ENCODE measurements at regions not wholly inside any gene's neighbourhood (a gene's known extent, or its start where the extent isn't known, plus 50 kb on each side); places are given as distances from the start of the nearest gene placed in this dataset.

DNA sequence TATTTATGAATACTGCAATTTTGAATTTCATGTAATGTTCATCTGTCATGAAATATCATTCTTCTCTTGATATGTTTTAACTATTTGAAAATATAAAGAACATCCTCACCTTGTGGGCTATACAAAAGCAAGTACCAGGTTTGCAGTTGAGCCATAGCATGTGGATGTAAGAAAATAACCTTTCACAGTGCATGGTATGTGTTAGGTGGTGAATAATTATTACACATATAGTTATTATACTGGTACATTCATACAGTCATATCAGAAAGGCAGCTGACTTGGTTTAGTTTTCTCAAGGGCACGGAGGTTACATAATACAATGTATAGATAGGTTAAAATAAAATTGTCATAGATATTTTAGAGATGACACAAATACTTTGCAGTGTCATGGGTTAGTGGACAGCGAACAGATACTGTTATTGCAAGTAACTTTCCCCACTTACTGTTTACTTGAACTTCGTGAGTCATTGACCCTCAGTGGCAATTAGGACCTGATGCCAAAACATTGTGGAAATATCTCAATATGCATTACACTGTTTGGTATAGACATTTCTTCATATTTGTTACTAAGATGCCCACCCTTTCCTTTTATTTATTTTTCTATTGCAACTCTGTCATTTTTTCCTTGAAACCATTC, 445.4 kb upstream of the GOT2 start:
- DNase-seq, result no peak

DNA sequence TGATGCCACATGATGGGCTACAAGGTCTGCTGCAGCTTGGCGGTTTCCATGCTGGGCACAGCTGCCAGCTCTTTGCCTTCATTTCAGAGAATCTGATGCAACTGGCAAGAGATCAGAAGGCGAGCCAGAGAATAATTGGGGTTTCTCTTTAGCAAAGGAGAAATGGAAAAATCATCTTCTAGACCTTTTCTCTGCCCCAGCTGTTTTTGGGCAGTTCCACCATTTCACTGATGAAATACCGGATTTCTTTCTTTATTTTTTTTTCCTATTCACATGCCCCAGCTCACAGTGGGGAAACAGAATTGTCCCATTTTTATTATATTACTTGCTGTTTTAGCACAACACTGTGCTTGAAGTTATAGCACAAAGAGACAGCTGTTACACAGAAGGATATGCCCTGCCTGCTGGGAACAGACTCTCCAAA, 439.3 kb upstream of the GOT2 start:
- no peak for DNase-seq

DNA sequence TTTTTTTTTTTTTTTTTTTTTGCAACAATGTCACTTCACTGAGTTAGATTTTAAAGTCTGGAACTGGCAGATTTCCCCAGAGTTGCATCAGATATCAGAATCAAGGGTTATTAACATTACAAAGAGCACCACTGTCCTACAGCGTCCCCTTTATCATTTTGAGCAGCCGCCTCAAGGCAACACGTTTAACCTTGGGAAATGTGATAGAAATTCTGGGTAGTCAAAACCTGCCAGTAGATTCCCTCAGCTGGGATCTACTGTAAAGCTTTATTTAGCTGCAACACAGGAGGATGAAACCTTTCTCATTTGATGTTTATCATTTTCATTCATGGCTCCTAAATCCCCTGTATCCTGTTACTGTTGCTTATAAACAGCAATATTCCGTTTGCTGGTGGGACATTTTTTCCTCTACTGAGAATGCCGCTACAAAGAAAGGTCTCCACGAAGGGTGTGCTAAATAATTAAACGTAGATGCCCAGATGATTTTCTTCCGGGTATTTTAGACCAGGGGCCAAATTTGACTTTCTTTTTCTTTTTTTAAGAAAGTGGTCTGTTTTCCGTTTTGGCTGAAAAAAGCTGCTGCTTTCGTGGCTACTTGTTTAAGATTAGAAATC, 436.1 kb upstream of the GOT2 start:
- no peak for DNase-seq

DNA sequence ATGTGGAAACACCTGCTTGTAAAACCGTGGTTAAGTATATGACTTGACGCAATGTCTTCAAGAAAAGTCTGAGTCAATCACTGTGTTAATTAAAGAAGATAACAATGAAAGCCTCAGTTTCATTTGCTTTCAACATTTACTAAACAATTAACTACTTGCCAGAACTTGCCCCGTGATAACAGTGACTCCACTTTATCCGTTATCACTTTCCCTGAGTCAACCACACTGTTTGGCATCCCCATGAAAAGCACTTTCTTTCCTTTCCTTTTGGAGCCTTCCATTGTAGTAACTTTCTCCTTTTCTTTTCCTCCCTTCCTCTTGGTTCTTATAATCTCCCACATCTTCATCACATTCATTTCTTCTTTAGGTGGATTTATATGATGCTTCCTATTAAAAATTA, 435.1 kb upstream of the GOT2 start:
- DNase-seq, result no peak

DNA sequence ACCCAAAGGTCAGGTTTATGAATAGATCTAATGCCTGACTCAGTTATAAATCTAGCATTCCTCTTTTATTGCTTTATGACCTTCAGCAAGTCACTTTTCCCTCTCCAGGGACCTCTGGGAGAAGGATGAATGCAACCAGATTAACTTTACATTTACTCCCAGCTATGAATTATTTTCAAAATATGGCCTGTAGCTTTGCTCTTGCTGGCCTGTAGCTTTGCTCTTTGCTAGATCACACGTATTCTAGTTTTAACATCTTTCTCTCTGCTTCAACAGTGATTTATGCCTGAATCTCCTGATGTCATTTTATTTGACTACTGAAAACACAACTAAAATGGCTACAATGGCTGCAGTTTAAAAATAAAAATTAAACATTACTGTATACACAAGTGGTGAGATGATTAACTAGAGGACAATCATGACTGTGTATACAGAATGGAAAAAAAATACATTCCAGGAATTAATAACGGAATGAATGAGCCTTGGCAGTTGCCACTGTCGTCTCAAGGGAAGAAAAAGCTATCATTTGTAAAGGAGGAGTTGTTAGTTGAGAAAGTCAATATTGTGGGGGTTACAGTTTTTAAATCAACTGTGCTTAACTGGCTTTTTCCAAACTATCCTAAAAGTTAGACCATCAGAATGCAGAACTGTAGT, 434.5 kb upstream of the GOT2 start:
- DNase-seq, result no peak

DNA sequence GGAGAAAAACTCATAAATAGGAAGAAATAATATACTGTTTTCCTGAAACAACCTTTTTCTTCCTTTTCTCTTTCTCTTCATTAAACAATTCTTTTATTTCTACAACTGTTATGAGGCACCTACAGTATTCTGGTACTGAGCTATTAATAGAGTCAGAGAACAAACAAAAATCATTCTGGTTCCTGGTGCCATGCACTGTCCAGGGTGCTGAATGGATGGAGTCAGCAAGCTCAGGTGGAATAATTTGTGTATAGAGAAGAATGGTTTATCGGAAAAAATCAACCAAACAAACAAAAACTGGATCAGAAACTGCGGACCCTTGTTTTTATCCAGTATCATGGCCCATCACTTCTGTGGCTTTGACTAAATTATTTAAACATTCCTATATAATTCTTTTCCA, 430.3 kb upstream of the GOT2 start:
- DNase-seq, result no peak

DNA sequence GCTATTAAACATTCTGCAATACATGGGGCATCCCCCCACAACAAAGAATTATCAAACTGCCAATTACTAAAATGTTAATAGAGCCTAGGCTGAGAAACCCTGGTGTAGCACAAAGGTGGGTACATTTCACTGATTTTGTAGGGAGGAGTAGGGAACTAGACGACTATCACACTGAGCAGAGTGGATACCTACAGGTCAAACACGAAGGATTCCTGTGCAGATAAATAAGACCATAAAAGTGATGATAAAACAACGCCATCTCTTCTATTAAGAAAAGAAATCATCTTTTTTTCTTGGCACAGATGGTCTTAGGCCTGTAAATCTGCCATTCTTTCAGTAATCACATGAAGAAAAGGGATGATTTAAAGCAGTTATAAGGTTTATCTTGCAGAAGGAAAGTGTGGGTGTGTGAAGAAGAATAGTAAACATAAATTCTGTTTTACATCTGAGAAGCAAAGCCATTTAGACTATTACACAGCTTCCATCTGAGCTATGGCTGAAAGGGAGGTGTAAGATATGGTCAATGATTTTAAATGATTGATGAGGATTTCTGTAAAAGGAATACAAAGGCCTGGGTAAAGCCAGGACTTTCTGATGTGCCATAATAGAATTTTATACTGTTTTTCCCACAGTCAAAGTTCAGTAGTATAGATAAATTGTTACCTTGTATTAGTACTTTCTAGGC, 429.4 kb upstream of the GOT2 start:
- no peak for DNase-seq

DNA sequence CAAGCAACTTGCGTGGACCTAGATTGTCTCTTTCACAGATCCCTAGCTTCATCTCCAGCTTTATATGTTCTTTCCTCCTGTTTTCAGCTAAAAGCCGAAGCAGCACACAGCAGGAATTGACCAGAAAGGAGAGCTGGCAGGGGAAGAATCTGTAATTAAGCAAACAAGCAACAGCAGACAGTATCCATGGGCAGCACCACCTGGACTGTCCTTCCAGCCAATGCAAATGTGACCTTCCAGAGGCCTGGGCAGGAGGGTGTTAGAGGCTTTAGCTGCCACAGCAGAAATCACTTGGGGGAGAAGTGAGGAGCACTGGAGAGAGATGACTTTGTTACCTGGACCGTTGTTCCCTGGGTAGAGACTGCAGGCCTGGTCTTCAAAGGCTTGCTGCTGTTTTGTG, 427.6 kb upstream of the GOT2 start:
- DNase-seq, result no peak

DNA sequence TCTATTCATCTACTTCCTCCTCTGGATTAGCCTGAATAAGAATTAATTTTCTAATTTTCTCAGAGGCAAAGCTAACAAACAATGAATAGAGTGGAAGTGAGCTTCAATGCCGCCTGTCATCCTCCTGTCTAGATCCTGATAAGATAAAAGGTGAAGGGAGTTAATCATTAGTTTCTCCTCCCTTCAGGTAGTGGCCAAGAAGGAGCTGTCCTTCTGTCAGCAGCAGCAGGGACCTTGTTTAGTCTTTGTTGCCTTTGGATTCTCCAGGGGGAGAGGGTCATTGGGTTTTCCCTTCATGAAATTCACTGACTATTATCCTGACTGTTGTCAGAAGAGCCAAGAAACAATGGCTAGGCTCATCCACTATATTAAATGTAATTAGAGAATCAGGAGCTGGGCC, 420.2 kb upstream of the GOT2 start:
- no peak for DNase-seq

DNA sequence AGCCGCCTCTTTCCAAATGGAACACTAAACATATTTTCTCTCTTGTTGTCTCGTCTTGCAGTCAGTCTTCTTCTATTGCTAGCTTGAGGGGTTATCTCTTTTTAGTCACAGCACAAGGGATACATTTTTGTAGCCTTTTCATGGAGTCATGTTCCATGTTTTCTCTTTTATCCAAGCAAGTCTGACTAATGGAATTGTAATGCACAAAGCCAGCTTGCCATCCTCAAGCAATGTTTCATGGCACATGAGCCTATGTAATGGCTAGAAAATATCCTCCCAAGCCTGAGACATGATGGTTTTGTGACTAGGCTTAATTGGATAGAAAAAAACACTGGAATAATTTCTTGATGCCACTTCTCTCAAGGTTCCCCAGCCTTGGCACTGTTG, 414.6 kb upstream of the GOT2 start:
- DNase-seq, result no peak

DNA sequence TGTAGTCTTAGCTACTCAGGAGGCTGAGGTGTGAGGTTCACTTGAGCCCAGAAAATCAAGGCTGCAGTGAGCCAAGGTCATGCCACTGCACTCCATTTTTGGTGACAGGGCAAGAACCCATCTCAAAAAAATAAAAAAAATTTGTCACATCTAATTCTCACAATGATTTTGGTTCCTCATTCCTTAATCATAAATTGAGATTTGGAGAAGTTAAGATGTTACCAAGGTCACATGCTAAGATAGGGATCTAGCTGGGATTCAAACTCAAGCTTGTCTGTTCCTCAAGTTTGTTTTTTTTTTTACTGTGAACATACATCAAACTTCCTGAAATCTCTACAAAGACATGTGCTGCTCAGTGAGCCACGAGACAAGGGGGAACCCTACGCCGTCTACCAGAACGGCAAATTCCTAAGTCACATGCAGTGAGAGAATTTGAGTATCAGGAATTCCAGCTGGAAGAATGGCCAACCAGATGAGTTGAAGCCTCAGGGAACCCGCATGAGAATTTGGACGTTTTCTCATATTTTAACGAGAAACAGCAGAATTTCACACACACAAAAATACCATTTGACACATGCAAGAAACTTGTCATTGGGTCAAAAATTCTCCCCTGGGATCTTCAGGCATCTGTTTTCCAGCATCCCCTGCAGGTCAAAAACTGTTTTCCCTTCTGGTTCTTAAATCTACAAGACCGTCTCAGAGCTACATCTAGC, 414.1 kb upstream of the GOT2 start:
- no peak for DNase-seq

DNA sequence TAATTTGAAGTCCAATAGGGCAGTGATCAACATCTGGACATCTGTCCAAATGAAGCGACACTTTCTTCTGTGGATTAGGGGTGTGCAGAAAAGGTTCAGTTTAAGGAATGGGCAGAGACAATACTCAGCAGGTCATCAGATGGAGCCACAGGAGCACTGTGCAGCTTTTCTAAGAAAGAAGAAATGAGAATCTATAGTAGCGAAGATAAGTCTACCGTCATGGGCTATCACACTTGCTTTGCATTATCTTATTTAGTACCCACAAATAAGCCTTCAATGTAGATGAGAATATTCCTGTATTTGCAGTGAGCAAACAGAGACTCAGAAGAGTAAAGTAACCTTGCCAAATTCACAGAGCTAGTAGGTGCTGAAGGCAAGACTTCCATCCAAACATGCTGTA, 412.0 kb upstream of the GOT2 start:
- DNase-seq, result no peak

DNA sequence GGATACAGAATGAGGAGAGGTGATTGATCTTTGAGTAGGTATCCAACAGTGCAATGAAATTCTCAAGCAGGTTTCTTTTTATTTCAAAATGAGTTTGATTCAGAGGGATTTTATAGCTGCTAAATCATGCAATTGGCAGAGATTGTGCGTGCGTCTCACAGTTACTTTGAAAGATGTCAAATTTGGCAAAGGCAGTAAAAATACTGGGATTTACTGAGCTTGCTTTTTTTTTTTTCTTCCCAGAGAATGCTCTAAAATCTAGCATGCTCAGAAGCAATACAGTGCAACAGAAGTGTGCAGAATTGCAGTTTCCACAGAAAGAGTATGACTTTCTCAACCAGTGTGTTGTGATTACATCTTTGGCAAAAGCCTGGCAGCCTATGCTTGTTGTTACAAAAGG, 410.7 kb upstream of the GOT2 start:
- no peak for DNase-seq

DNA sequence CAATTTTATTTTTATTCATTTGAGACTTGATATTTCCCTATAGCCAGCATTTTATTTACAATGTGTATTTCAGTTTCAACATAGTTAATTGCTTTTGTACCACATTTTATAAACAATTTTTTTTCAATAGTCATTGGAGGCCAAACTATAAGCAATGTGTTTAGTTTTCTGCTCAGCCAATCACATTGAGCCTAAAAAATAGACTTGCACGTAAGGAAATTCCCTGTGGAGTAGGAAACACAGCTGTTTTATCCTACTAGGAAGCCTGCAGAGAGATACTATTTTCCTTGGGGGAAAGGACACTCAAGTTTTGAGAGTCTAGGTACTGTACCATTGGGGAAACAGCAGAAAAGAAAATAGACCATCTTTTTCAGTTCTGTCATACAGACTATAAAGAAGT, 410.2 kb upstream of the GOT2 start:
- no peak for DNase-seq

DNA sequence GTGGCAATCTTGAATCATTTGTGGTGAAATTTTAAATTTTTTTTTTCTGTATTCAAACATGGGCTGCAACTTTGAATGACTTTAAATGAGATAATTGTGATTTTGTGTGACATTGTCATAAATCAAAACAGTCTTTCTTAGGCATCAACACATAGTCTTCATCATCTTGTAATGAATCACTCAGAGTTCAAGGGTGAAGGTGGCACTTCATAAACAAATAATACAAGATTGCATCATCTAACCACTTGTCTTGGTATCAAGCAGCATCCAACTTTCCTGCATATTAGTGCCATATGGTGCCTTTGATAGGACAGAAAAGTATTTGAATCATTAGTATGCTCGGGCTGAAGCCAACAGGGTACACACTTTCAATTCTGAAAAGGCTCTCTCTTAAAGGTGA, 392.4 kb upstream of the GOT2 start:
- no peak for DNase-seq

DNA sequence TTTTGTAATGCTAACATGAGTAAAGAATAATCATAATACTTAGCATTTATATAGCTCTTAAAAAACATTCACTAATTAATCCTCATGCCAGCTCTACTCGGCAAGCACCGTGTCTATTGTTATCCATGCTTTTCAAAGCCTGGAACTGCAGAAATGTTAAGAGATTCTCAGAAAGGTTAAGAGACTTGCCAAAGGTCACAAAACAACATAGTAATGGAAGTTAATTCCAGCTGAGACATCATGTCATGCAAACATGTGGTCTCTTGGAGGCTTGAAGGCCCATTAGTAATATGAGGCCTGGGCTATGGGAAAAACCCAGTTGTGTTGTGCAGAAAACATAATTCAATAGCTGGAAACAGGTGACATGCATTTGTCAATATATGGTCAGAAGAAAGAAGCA, 389.9 kb upstream of the GOT2 start:
- no peak for DNase-seq

DNA sequence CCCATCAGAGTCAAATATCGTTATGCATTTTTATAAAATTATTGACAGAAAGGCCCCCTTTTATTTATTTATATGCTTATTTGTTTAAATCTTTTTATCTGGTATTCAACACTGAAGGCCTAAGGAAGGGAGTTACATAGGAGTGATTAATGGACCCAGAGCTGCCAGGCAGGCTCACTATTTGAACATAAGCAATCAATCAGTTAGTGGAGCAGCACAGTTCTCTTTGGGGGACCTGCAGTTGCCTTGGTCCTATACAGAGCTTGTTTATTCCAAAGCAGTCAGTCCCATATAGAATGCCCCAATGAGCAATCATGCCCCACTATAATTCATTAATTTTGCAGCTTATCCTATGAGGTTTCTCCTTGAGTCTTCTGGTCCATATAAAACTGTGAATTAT, 389.4 kb upstream of the GOT2 start:
- no peak for DNase-seq

DNA sequence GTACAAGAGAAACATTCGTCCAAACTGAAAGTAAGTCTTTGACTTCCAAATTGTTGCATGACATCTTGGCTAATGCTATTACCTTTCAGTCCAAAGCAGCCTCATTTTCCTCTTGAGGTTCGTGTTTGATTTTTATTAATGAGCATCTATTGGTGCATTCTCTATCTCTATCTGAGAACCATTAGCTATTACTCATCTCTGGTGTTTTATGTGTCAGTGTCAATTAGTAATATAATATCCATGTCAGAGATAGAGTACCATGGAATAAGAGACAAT, 388.1 kb upstream of the GOT2 start:
- DNase-seq, result no peak

DNA sequence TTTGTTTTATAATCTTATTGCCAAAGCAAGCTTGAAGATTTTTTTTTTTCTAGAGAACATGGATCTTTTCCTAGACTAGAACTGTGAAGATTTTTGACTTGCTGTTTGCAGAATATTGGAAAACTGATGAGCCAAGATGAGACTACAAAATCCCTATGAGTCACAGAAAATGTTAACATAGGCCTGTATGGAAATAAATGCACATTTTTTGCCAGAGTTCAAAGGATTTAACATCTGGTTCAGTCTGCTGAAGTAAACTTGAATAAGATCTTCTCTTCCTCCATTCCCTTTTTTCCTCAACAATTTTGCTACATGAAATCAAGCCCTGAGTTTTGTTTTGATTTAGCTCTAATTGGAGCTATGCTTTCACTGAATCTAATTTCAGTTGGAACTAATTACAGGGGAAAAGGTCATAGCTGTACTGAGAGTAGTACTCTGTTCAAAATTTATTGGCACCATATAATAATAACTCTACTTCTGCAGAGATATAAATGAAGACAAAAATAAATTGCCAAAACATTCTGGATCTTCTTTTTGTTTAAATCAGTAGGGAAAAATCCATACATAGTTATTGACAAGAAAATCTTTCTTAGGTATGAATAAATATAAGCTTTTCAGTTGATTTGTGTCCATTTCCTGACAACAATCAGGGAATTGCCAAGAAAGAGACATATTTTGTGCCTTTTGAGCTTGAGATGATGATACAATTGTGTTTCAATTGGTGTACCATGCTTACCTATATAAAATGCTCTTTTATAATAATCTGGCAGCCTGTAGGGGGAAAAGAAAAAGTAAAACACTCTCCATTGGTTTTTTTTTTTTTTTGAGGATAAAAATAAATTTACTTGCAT, 387.5 kb upstream of the GOT2 start:
- DNase-seq, result no peak

DNA sequence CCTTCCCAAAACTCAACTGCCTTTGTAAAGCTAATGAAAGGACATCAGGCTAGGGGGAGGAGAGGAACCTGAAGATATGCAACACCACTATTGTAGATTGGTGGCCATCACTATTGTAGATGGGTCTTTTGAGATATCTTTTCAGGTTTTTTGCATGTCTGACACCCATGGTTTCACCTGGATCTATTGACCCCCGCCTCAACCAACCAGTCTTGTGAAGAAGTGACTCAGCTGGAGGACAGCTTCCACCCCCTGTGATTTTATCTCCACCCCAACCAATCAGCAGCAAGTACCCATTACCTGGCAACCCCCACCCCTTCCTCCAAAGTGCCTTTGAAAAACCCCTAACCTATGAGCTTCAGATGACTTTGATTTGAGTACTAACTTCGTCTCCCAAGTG, 382.6 kb upstream of the GOT2 start:
- no peak for DNase-seq

DNA sequence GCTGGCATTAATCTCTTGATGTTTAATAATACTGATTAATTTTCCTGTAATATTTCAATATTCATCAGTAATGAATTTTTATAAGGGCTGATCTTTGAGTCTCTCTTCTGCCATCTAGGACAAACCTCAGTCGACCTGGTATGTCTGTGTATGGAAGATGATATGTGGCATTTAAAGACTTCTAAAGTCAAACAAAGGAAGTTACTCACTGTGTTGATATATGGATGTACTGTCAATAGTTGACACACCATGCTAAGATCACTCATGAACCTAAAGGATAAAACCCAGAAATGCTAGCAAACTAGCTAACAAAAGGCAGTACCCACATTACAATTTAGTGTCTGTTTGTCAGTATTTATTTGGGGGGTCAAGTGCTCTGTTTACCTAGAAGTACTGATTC, 380.7 kb upstream of the GOT2 start:
- DNase-seq, result no peak

DNA sequence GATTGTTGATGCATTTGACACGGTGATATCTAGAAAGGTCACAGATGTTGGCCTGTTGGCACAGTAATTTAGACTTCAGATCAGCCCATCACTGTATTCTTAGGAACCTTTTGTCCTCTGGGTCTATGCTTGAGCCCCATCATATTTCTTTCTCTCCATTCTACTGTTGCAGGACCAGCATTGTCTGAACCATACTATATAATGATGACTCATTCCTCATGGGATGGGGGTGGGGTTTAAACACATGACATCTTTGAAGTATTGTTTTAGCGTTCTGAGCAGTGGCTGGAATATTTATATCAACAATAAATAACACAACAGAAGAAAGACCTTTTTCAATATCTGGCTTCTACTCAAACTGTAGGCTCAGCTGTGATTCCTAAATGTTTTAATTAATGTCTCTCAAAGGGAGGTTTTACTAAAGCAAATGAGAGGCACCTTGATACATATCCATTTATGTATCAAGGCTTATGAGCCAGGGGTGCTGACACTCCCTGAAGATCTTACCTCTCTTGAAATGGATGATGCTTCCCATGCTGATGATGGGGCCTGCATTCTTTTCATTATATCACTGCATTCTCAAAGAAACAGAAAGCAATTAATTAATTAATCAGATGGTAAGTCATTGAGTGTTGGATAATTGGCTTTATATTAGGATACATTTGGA, 379.0 kb upstream of the GOT2 start:
- no peak for DNase-seq

Data from islet precursor cell (in vitro differentiated cells).